GM06990 (cell line): ENCODE measurements at regions not wholly inside any gene's neighbourhood (a gene's known extent, or its start where the extent isn't known, plus 50 kb on each side); places are given as distances from the start of the nearest gene placed in this dataset.
"Not testable (repeated sequence)": the region's sequence is repeated elsewhere in the genome, so short reads cannot be mapped to it uniquely, and the experiment has no call there.

Source experiments
- DNase-seq: peaks from one replicate; pipeline ENCODE4 v3.0.0-alpha.2; 2011; ENCODE audit not compliant: insufficient read length; ENCODE audit errors: extremely low read depth
- H3K27me3 ChIP-seq: replicated peaks from 2 replicates; pipeline ENCODE4 v1.6.0; 2011; ENCODE audit warnings: low read length; ENCODE audit not compliant: control insufficient read depth, insufficient read depth
- H3K36me3 ChIP-seq: 2 replicates; pipeline ENCODE4 v1.5.1; 2011; ENCODE audit warnings: low read length; ENCODE audit not compliant: control insufficient read depth, insufficient read depth
- H3K4me3 ChIP-seq: replicated peaks from 2 replicates; pipeline ENCODE4 v1.5.1; 2011; ENCODE audit warnings: low read depth, mild to moderate bottlenecking, control low read depth, low read length
- CTCF ChIP-seq: IDR thresholded peaks from 2 replicates; pipeline ENCODE4 v1.5.1; 2011; ENCODE audit warnings: low read length, control low read depth, mild to moderate bottlenecking, inconsistent platforms; ENCODE audit not compliant: insufficient read depth, poor library complexity, severe bottlenecking

DNA sequence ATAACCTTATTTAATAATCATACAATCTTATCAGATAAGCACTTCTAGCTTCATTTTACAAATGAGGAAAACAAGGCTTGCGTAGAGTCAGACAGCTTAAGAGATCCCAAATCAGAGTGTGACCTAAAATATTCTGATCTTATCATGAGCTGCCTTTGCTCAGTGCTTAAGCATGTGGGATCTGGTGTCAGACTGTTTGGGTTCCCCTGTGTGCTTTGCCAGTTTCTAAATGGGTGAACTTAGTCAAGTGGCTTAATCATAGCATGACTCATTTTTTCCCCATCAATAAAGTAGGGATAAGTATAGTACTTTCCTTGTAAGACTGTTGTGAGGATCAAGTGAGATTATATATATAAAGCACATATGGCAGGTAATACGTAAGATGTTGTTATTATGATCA is 612.6 kb upstream of the C16orf82 start:
- no peak overlapping the region for H3K4me3 ChIP-seq

GRCh38 chr16:26456074-26456473 is 610.7 kb upstream of the C16orf82 start:
- Histone ChIP-seq H3K4me3 (no peak overlapping the region), H3K27me3 (no peaks in the 10 kb centered on the region), H3K36me3 (no peaks in the 10 kb centered on the region)
- DNase-seq = no peak
- no peak for TF ChIP-seq CTCF

More for the DNA sequence above, 612.6 kb upstream of the C16orf82 start:
- DNase-seq = no peak
- H3K36me3 ChIP-seq = no peaks in the 10 kb centered on the region
- no peaks in the 10 kb centered on the region for H3K27me3 ChIP-seq
- TF ChIP-seq CTCF = no peak

DNA sequence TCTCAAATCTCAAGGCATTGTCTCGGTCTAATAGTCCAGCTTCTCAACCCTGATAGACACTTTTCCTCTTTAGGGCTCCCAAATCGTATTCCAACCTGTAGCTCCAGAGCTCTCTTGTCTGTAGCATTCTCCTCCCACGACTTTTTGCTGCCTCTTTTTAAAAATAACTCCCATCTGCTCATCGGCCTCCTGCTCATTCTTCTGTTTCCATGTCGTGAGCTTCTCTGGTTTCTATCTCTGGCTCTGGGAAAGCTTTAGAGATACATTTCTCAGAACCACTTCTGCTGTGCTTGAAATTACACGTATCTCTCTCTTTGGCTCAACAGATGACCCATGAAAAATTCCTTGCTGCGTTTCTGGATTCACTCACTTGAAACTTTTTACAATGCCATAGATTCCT is 609.6 kb upstream of the C16orf82 start:
- no peaks in the 10 kb centered on the region for H3K36me3 ChIP-seq
- no peak for TF ChIP-seq CTCF
- H3K4me3 ChIP-seq = no peak overlapping the region
- DNase-seq = no peak
- H3K27me3 ChIP-seq = no peaks in the 10 kb centered on the region

- Histone ChIP-seq H3K4me3 (no peak overlapping the region), H3K27me3 (no peaks in the 10 kb centered on the region), H3K36me3 (no peaks in the 10 kb centered on the region)
- no peak for TF ChIP-seq CTCF
- DNase-seq = no peak
Measured at GRCh38 chr16:26457882-26458281, 608.8 kb upstream of the C16orf82 start.

- Histone ChIP-seq H3K4me3 (no peak overlapping the region), H3K36me3 (no peaks in the 10 kb centered on the region), H3K27me3 (no peaks in the 10 kb centered on the region)
- TF ChIP-seq CTCF = no peak
- DNase-seq = no peak
Measured at GRCh38 chr16:26464576-26465266, 602.0 kb upstream of the C16orf82 start.

GRCh38 chr16:26474405-26474804 is 592.3 kb upstream of the C16orf82 start:
- not testable (repeated sequence) for H3K27me3 ChIP-seq, DNase-seq, H3K4me3 ChIP-seq, H3K36me3 ChIP-seq
